Lower leg skin (tissue), 4 donors: ENCODE measurements at regions not wholly inside any gene's neighbourhood (a gene's known extent, or its start where the extent isn't known, plus 50 kb on each side); places are given as distances from the start of the nearest gene placed in this dataset.

Source experiments
- DNase-seq, 2 donors: peaks; one replicate each; pipeline ENCODE4 v3.0.0-alpha.2; 2019; ENCODE audit warnings: low spot score in 2 of 2
- H3K4me3 ChIP-seq: fragments of 200-600 bp; sonication (generic); 2 replicates; pipeline ENCODE4 v1.5.1; 2017; ENCODE audit warnings: mild to moderate bottlenecking, low read depth; ENCODE audit not compliant: poor library complexity, severe bottlenecking
- CTCF ChIP-seq, 3 donors: fragments of 450-650 bp; IDR thresholded peaks; one replicate each; pipeline ENCODE4 v1.5.1; 2016; ENCODE audit warnings: antibody characterized with exemption in 3 of 3, mild to moderate bottlenecking in 3 of 3, moderate library complexity in 2 of 3
- POLR2A ChIP-seq, 2 donors: fragments of 450-650 bp; IDR thresholded peaks; one replicate each; pipeline ENCODE4 v1.6.1; 2016 to 2017; ENCODE audit warnings: antibody characterized with exemption in 2 of 2, mild to moderate bottlenecking in 1 of 2, moderate library complexity in 1 of 2
- WGBS, 2 donors: methylation state at CpG; one replicate each; pipeline ENCODE4 v1.1.5; 2018; 5-methylcytosine and 5-hydroxymethylcytosine counted together
- intact Hi-C: fragments of 100-400 bp; cut with DNase I; formaldehyde crosslinking; loops from one replicate; pipeline ENCODE4 v1.15.0; 2023; ENCODE audit warnings: low total_unique reads

- DNase-seq, result no peak
- 72 to 77% methylated on average over 1 of the region's 1 CpG for WGBS, 2 donors
- intact Hi-C loops, result no loop called here
- no peak overlapping the region for H3K4me3 ChIP-seq
- TF ChIP-seq CTCF (IDR thresholded peaks at IDR 0.05) (no peak), POLR2A (IDR thresholded peaks at IDR 0.05) (no peak)
Measured at GRCh38 chr9:73596321-73596720, 444.7 kb downstream of the ANXA1 start.

GRCh38 chr9:73597039-73597438 is 445.4 kb downstream of the ANXA1 start:
- intact Hi-C loops, result no loop called here
- 58 to 61% methylated on average over 5 of the region's 5 CpGs for WGBS, 2 donors
- no peak for DNase-seq
- H3K4me3 ChIP-seq, result no peak overlapping the region
- no peak for TF ChIP-seq POLR2A (IDR thresholded peaks at IDR 0.05)
- no peak for TF ChIP-seq CTCF (IDR thresholded peaks at IDR 0.05)

- TF ChIP-seq POLR2A (IDR thresholded peaks at IDR 0.05) (no peak), CTCF (IDR thresholded peaks at IDR 0.05) (no peak)
- 49 to 55% methylated on average over 4 of the region's 4 CpGs for WGBS, 2 donors
- intact Hi-C loops, result no loop called here
- no peak for DNase-seq
- no peak overlapping the region for H3K4me3 ChIP-seq
Measured at GRCh38 chr9:73597771-73598170, 446.1 kb downstream of the ANXA1 start.

- no peak for DNase-seq
- intact Hi-C loops, result no loop called here
- no peak overlapping the region for H3K4me3 ChIP-seq
- TF ChIP-seq POLR2A (IDR thresholded peaks at IDR 0.05) (no peak), CTCF (IDR thresholded peaks at IDR 0.05) (no peak)
- 26 to 28% methylated on average over 1 of the region's 1 CpG for WGBS, 2 donors
Measured at GRCh38 chr9:73609381-73609780, 457.7 kb downstream of the ANXA1 start.

- DNase-seq, result no peak
- H3K4me3 ChIP-seq, result no peak overlapping the region
- TF ChIP-seq CTCF (IDR thresholded peaks at IDR 0.05) (no peak), POLR2A (IDR thresholded peaks at IDR 0.05) (no peak)
- intact Hi-C loops, result no loop called here
- WGBS, 2 donors, result 60 to 61% methylated on average over 2 of the region's 2 CpGs
Measured at GRCh38 chr9:73611032-73611431, 459.4 kb downstream of the ANXA1 start.

GRCh38 chr9:73613092-73613701 is 461.5 kb downstream of the ANXA1 start:
- 74 to 85% methylated on average over 4 of the region's 4 CpGs for WGBS, 2 donors
- intact Hi-C loops, result no loop called here
- no peak for TF ChIP-seq POLR2A (IDR thresholded peaks at IDR 0.05)
- no peak for TF ChIP-seq CTCF (IDR thresholded peaks at IDR 0.05)
- H3K4me3 ChIP-seq, result no peak overlapping the region
- no peak for DNase-seq
